ENCODE measurements at regions not wholly inside any gene's neighbourhood (a gene's known extent, or its start where the extent isn't known, plus 50 kb on each side); places are given as distances from the start of the nearest gene placed in this dataset.

DNA sequence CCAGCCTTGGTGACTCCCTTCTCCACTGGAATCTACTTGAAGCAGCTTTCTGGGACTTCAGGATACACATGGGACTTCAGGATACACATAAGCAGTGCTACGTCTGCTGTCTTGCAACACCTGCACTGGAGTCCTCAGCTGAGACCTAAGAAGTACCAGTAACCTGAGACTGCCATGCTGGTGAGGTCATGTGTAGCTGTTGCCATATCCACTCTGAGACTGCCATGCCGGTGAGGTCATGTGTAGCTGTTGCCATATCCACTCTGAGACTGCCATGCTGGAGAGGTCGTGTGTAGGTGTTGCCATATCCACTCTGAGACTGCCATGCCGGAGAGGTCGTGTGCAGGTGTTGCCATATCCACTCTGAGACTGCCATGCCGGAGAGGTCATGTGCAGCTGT, 937.9 kb downstream of the EFNB2 start:
- Histone ChIP-seq H3K4me3 (no peak overlapping the region), H3K27ac (no peak overlapping the region), H3K36me3 (no peaks in the 10 kb centered on the region), H3K27me3 (no peaks in the 10 kb centered on the region), H3K9me3 (no peaks in the 10 kb centered on the region), H3K4me1 (no peaks in the 10 kb centered on the region)
- DNase-seq = no peak
- TF ChIP-seq POLR2A (IDR thresholded peaks at IDR 0.05) = no peak
- no peak for TF ChIP-seq CTCF (IDR thresholded peaks at IDR 0.05)
- intact Hi-C loops (cut with DNase I; ENCODE audit: low total_unique reads) = no loop called here

DNA sequence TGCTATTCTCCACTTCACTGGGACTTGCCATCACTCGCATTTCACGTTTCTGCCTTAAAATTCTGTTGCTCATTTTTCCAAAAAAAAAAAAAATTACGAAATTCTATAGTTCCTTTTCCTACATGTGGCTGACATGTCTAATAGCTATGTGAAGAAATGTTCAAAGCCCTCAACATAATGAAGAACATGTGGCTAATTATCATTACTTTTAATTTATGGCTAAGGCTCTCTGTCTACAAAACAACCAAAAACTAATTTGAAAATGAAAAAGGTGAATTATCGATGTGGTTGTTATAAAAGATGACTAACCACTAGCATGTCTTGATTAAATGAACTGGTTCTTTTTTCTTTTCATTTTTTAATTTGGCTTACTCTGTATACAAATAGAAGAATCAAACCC, 940.0 kb downstream of the EFNB2 start:
- intact Hi-C loops (cut with DNase I; ENCODE audit: low total_unique reads) = no loop called here
- Histone ChIP-seq H3K4me3 (no peak overlapping the region), H3K9me3 (no peaks in the 10 kb centered on the region), H3K27me3 (no peaks in the 10 kb centered on the region), H3K4me1 (no peaks in the 10 kb centered on the region), H3K27ac (no peak overlapping the region), H3K36me3 (no peaks in the 10 kb centered on the region)
- DNase-seq = no peak
- TF ChIP-seq CTCF (IDR thresholded peaks at IDR 0.05) (no peak), POLR2A (IDR thresholded peaks at IDR 0.05) (no peak)

- no peaks in the 10 kb centered on the region for H3K9me3 ChIP-seq
- H3K4me3 ChIP-seq = no peak overlapping the region
- no peak for DNase-seq
- H3K36me3 ChIP-seq = no peaks in the 10 kb centered on the region
- no peaks in the 10 kb centered on the region for H3K4me1 ChIP-seq
- TF ChIP-seq POLR2A (IDR thresholded peaks at IDR 0.05) = no peak
- intact Hi-C loops (cut with DNase I; ENCODE audit: low total_unique reads) = no loop called here
- H3K27ac ChIP-seq = no peak overlapping the region
- H3K27me3 ChIP-seq = no peaks in the 10 kb centered on the region
Observed at GRCh38 chr13:105591277-105591676, 944.2 kb downstream of the EFNB2 start.

DNA sequence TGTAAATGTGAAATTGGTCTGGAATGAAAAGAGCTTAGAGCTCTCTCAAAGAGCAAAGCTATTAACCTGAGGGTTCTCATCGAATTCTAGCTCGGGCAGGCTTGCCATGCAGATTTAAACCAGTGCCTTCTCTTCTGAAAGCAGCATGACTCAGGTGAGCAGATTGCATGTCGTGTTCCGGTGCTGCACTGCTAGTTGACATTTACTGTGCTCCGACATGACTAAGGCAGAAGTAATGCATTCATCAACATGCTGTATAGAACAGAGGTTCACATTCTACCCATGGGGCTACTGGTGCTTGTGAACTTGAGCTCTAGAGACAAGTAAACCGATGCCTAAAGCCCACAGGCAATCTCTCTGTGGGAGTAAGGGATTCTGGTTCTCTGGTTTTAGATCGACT, 947.7 kb downstream of the EFNB2 start:
- no peaks in the 10 kb centered on the region for H3K9me3 ChIP-seq
- no peak for DNase-seq
- H3K27ac ChIP-seq = no peak overlapping the region
- no peaks in the 10 kb centered on the region for H3K36me3 ChIP-seq
- intact Hi-C loops (cut with DNase I; ENCODE audit: low total_unique reads) = no loop called here
- no peaks in the 10 kb centered on the region for H3K27me3 ChIP-seq
- H3K4me3 ChIP-seq = no peak overlapping the region
- no peaks in the 10 kb centered on the region for H3K4me1 ChIP-seq
- TF ChIP-seq CTCF (IDR thresholded peaks at IDR 0.05) (no peak), POLR2A (IDR thresholded peaks at IDR 0.05) (no peak)

GRCh38 chr13:105579821-105580710, 955.4 kb downstream of the EFNB2 start:
- intact Hi-C loops (cut with DNase I; ENCODE audit: low total_unique reads) = no loop called here
- DNase-seq = no peak
- no peaks in the 10 kb centered on the region for H3K4me1 ChIP-seq
- TF ChIP-seq POLR2A (IDR thresholded peaks at IDR 0.05) = no peak
- TF ChIP-seq CTCF (IDR thresholded peaks at IDR 0.05) = no peak
- no peaks in the 10 kb centered on the region for H3K27me3 ChIP-seq
- no peaks in the 10 kb centered on the region for H3K9me3 ChIP-seq
- H3K36me3 ChIP-seq = no peaks in the 10 kb centered on the region
- H3K4me3 ChIP-seq = no peak overlapping the region
- no peak overlapping the region for H3K27ac ChIP-seq
